NCI-H526 (cell line): ENCODE measurements at regions not wholly inside any gene's neighbourhood (a gene's known extent, or its start where the extent isn't known, plus 50 kb on each side); places are given as distances from the start of the nearest gene placed in this dataset.
"Not testable (repeated sequence)": the region's sequence is repeated elsewhere in the genome, so short reads cannot be mapped to it uniquely, and the experiment has no call there.

Experiments used
- DNase-seq, 2 experiments: peaks; one replicate each; lab custom pipeline; 2025; lab: John Stamatoyannopoulos, UW

DNA sequence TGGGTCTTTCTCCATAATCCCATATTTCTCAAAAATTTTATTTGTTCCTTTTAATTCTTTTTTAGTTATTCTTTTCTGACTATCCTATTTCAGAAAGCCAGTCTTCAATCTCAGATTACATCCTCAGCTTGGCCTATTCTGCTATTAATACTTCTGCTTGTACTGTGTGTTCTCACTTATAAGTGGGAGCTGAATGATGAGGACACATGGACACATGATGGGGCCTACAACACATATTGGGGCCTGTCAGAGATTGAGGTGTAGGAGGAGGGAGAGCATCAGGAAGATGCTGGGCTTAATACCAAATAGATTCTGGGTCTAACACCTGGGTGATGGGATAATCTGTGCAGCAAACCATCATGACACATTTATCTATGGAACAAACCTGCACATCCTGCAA is 82.3 kb downstream of the MAGEE1 start:
- DNase-seq: no peak

GRCh38 chrX:76517544-76517943 is 90.0 kb downstream of the MAGEE1 start:
- no peak for DNase-seq

DNA sequence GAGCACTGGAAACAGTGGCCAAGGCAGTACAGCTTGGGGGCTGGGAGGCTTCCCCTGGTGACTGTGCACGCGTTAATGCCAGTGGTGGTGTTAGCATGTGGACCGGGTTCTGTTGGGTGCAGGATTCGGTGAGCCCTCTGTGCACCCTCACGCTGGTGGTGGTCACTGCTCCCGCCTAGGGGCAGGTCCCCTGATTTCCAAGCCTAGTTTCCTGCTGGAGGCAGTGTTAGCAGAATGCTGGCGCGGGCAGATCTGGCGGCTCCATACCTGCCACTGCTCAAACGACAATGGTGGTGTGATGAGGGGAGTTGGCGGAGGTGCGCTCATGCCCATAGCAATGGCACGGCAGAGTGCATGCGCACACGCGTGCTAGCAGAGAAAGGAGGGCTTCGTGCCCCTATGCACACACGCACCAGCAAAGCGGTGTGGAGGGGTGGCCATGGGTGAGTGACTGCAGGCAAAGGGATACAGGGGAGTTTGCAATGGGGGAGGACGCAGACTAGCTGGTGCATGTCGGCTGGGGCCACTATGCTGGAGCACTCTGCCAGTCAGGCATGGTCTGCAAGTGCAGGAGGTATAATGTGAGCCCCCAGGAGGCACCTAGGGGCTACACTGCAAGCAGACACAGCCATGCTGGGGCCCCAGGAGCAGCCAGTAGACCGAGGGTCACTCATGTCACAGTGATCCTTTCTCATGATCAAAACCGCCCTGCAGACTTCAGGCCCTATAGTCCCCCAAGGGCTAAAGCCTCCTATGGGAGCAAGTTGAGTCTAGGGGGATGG is 93.0 kb downstream of the MAGEE1 start:
- no peak for DNase-seq

DNA sequence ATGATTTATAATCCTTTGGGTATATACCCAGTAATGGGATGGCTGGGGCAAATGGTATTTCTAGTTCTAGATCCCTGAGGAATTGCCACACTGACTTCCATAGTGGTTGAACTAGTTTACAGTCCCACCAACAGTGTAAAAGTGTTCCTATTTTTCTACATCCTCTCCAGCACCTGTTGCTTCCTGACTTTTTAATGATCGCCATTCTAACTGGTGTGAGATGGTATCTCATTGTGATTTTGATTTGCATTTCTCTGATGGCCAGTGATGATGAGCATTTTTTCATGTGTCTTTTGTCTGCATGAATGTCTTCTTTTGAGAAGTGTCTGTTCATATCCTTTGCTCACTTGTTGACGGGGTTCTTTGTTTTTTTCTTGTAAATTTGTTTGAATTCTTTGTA is 108.2 kb downstream of the MAGEE1 start:
- DNase-seq: not testable (repeated sequence)

DNA sequence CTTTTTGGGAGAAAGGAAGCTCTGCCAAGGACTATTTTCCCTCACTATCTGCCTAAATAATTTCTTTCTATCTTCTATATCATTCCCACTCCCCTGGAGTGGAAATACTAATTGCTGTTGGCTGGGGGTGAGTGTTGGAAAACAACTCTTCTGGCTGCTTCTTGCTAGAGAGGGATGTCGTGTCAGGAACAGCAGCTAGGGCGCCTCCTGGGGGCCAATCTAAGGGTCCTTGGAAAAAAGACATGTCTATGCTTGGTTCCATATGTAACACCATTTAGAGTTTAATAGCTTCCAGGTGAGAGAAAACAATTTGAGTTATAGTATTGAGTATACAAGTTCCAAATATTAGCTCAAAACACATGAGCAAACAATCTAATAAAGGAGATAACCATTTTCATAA is 111.3 kb downstream of the MAGEE1 start:
- peak in 1 of 2 experiments; percentile 2 for DNase-seq

DNA sequence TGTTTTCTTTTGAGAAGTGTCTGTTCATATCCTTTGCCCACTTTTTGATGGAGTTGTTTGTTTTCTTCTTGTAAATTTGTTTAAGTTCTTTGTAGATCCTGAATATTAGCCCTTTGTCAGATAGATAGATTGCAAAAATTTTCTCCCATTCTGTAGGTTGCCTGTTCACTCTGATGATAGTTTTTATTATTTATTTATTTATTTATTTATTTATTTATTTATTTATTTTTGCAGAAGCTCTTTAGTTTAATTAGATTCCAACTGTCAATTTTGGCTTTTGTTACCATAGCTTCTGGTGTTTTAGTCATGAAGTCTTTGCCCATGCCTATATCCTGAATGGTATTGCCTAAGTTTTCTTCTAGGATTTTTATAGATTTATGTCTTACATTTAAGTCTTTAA is 115.9 kb downstream of the MAGEE1 start:
- DNase-seq: not testable (repeated sequence)

DNA sequence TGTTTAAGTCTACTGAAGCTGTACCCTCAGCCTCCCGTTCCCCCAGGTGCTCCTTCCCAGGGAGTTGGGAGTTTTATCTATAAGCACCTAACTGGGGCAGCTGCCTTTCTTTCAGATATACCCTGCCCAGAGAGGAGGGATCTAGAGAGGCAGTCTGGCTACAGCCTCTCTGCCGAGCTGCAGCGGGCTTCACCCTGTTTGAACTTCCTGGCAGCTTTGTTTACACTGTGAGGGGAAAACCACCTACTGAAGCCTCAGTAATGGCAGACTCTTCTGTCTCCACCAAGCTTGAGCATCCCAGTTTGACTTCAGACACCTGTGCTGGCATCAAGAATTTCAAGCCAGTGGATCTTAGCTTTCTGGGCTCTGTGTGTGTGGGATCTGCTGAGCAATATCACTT is 122.5 kb downstream of the MAGEE1 start:
- DNase-seq: no peak

- no peak for DNase-seq
These were observed 127.8 kb downstream of the MAGEE1 start for GRCh38 chrX:76555269-76555668.

GRCh38 chrX:76555816-76556215 is 128.3 kb downstream of the MAGEE1 start:
- peak; percentile 19 to 79 for DNase-seq

DNA sequence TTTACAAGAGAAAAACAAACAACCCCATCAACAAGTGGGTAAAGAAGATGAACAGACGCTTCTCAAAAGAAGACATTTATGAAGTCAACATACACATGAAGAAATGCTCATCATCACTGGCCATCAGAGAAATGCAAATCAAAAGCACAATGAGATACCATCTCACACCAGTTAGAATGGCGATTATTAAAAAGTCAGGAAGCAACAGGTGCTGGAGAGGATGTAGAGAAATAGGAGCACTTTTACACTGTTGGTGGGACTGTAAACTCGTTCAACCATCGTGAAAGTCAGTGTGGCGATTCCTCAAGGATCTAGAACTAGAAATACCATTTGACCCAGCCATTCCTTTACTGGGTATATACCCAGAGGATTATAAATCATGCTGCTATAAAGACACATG is 137.3 kb downstream of the MAGEE1 start:
- not testable (repeated sequence) for DNase-seq

GRCh38 chrX:76605390-76605789 is 177.9 kb downstream of the MAGEE1 start:
- no peak for DNase-seq

DNA sequence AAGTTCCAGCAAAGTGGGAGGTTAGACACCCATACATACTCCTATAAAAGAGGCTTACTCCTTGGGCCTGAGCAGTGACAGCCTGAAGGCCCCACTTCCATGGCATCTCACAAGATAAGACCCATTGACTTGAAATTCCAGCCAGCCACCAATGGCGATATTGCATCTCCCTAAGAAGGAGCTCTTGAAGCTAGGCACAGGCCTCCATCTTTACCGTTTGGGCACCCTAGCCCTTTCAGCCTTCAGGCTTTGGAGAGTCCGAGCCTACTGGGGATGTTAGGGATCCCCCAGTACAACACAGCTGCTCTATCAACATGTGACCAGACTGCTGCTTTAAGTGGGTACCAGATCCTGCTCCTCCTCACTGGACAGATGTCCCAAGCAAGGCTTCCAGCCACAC is 189.5 kb downstream of the MAGEE1 start:
- DNase-seq: no peak

DNA sequence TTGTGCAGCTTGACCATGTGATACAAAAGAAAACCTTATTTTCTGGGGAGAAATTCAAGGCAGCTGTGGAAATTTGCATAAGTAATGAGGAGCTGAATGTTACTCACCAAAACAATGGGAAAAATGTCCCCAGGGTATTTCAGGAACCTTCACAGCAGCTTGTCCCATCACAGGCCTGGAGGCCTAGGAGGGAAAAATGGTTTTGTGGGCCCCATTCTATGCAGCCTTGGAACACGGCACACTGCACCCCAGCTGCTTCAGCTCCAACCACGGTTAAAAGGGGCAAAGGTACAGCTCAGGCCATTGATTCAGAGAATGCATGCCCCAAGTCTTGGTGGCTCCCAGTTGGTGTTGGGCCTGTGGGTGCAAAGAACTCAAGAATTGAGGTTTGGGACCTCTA is 216.1 kb downstream of the MAGEE1 start:
- no peak for DNase-seq

DNA sequence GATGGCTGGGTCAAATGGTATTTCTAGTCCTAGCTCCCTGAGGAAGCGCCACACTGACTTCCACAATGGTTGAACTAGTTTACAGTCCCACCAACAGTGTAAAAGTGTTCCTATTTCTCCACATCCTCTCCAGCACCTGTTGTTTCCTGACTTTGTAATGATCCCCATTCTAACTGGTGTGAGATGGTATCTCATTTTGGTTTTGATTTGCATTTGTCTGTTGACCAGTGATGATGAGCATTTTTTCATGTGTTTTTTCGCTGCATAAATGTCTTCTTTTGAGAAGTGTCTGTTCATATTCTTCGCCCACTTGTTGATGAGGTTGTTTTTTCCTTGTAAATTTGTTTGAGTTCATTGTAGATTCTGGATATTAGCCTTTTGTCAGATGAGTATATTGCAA is 223.9 kb downstream of the MAGEE1 start:
- DNase-seq: not testable (repeated sequence)

DNA sequence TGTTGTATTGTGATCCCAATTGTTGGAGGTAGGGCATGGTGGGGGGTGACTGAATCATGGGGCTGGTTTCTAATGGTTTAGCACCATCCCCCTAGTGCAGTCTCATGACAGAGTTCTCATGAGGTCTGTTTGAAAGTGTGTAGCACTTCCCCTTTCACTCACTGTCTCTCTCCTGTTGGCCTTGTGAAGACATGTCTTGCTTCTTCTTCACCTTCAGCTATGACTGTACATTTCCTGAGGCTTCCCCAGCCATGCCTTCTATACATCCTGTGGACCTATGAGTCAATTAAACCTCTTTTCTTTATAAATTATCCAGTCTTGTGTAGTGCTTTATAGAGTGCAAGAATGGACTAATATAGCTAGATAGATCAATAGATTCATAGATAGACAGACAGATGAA is 230.0 kb downstream of the MAGEE1 start:
- DNase-seq: no peak
